HPDE6-E6E7 (cell line): ENCODE measurements at regions not wholly inside any gene's neighbourhood (a gene's known extent, or its start where the extent isn't known, plus 50 kb on each side); places are given as distances from the start of the nearest gene placed in this dataset.

Experiments used
- DNase-seq: peaks from one replicate; pipeline ENCODE4 v3.0.0; 2011; ENCODE audit warnings: missing footprints; ENCODE audit errors: extremely low spot score

DNA sequence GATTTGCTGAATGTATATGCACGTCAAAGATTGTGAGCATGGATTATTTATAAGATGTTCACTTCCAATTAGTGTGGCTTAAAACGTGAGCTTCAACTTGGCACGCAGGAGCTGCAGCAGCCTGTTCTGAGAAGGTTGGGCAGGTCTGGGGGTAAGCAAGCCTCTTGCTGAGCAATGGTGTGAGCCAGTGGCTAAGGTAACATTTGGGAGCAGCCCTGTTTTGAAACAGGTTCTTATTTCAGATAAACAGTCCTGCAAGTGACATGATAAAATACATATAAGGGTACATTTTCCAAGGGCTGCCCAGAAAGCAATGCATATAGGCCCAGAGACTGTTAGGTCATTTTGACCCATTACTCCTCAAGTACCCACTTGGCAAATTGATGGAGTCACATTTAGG, 415.3 kb downstream of the ZNF521 start:
- DNase-seq = no peak

DNA sequence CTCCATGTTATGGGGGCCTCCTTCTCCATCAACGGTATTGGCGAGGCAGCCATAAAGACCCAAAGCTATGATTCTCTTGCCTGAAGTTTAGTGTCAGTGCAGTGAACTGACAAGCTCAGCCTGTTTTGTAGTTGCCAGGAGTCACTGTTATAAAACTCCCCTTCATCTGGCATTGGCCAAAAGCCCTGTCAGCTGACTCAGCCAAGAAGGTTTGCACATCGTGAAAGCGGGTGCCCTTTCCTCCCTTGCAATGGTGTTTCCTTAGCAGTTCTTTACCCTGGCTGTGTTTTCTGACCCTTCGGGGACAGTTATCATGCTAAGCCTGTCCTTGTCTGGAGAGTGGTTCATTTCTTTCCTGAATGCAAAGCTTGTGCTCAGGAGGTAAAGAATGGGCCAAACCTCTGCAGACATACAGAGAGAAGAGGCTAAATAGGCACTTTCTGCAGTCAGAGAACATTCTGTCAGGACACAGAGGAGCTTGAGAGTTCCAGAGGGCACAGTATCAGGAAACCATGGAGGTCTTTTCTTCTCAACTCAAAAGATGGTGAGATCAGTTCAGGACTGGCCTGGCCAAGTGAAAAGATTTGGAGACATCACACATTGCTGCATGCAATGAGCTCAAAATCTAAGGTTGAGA, 414.2 kb downstream of the ZNF521 start:
- no peak for DNase-seq

DNA sequence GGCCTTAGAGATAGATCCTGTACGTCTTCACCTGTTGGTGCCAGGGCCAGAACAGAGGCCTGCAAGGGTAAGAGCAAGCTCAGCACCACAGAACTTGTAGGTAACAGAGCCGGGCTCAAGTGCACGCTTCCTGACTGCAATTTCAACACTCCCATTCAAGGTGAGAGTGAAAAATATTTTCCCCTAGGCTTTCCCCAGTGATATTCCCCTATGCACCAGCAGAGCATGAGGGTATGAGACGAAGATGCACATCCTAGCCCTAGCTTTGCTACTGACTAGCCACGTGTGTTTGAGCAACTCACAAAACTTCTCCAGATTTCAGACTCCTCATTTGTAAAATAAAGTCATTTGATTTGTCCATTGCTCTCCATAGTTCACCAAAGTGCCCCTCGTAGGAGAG, 411.6 kb downstream of the ZNF521 start:
- DNase-seq = no peak

DNA sequence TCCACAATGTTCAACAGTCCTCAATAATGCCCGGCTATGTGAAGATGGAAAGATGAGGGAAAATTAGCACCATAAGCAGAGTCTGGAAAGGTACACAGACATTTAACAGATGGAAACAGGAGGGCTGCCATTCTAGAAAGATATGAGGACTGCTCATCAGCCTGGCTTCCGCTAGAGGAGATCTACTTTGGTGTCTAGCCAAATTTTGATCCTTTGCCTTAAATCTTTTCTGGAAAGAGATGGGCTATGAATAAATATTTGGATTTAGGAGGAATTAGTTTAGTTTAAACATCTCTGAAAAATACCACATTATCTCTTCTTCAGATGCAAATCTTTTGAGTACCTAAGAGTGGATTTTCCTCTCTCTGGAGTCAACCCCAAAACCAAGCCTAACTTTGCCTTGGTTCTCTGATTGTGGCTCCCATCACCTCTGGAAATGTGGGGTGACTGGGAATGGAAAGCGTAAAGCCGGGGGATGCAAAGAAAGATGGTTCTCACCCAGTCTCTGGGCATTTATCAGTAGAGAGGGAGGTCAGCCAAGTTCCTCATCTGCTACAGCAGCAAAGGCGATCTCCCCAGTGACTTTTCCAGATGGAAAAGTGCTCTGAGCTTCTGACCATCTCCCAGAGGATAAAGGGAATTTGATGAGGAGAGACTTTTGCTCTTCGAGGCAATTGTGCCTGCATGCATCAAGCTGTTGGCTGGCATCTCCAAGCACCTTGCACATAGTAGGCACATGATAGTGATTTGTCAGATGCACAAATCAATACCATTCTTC, 410.6 kb downstream of the ZNF521 start:
- no peak for DNase-seq

DNA sequence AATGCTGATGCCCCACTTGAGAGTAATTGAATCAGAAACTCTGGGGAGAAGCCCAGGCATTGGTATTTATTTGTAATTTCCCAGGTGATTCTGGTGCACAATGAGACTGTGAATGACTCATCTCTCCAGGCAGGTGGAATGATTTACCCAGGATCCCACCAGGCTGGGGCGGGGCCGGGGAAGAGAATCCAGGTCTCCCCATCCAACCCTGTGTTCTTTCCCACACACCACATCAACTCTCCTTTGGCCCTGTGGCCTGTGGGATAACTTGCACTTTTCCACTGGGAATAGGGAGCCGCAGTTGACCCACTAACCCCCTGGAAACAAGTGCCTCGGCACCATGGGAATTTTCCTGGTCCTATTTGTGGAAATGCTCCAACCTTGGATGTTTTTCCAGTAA, 409.8 kb downstream of the ZNF521 start:
- no peak for DNase-seq

DNA sequence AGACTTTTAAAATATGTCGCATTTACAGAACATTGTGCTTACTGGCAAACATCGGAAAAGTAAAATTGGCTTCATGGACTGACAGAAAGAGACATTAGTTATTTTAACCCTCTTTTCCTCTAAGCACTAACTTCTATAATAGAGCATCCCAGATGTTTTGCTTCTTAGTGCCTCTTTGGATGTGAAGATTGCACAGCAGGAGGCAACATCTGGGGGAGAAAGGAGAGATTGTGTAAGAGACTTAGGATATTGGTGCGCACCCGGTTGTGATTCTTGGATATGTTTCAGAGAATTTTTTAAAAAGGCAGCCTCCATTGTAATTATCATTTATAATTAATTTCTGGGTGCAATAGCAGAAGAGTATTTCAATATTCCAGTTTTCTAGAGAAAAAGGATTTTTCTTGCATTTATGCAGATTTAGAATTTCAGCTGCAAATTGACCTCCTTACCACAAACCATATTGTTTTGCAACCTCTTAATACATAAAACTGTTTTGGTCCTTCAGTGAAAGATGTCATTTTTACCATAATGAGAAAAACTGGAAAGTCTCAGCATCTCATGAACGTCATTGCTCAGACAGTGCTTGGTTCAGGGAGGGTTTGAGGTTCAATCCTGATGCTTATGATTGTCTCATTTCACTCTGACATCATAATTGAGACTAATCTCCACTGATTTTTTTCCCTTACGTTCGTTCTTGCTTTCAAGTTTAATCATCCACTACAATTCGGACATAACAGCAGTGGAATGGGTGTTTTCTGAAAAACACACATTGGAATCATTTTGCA, 404.3 kb downstream of the ZNF521 start:
- no peak for DNase-seq

DNA sequence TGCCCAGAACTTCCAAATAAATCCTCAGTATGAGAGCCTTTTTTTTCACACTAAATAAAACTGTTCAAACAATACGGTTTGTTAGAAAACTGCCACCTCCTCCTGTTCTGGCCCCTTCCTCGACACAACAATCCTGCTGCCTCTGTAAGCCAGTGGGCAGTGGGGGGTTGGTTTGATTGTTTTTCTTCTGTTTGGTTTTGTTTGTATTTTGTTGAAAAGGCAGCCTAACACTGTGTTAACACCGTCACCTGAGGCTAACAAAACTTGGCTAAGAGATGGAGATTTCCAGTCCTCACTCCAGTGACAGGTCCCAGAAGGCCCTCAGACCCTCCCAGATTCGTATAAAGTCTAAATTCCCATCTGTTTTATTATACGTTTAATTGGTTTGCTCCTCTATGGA, 402.1 kb downstream of the ZNF521 start:
- DNase-seq = no peak

DNA sequence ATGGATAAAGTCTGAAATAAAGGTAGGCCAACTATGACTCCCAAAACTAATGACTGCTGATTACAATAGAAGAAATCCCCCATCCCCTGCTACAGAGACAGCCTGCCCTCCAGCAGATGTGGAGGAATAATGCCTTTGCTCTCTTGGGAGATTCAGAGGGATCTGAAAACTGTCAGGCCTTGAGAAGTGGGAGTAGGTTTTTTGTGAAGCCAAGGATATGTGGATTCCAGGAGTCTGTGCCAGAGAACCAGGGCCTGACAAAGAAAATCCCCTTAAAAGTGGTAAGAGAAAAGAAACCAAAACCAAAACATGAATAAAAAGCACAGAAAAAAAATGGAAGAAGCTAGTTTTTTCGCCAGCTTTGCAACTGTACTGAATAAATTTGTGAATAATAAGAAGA, 397.6 kb downstream of the ZNF521 start:
- no peak for DNase-seq

DNA sequence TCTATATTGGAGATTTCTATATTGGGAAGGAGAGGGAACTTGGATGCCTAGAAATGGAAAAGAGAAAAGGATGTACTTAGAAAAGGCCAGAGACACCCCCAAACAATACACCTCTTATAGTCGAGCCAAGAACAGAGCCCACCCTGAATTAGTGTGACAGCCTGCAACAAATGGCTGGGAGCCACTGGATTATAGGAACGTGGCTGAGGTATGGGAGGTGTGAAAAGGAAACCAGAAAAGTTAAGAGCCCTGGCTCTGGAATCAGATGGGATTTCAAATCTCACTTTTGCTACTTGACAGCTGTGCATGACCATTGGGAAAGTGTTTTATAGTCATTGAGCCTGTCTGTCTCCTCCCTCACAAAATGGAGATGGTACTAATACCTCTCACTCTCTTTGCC, 394.0 kb downstream of the ZNF521 start:
- no peak for DNase-seq

DNA sequence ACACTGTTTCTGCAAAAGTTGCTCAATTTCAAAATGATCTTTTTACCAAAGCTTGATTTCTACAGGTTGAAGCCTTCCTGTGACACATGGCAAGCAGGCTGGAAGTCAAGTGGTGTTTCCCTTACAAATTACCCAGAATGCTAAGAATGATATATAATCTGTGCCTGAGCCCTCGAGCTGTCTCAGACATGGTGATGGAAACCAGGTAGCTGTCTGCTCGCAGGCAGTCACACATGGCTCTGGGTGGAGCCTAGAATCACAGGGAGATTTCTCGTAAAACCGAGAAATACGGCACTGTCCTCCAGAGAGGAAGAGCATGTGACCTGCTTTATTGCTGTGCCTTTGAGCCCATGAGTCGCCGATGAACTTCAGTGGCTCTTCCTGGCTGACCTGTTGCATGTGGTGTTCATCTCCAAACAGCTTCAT, 392.9 kb downstream of the ZNF521 start:
- DNase-seq = no peak

DNA sequence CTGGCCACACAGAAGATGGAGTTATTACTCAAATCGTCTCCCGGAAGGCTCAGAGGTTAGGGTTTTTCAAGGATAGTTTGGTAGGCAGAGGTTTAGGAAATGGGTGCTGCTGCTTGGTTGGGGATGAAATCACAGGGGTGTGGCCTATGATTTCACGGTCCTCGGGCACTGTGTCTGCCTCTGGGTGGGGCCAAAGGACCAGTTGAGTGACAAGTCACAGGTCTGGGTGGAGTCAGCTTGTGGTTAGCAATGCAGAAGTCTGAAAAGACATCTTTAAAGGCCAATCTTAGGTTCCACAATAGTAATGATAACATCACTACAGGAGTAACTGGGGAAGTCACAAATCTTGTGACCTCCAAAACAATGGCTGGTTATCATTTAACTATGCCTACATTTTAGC, 387.8 kb downstream of the ZNF521 start:
- no peak for DNase-seq

DNA sequence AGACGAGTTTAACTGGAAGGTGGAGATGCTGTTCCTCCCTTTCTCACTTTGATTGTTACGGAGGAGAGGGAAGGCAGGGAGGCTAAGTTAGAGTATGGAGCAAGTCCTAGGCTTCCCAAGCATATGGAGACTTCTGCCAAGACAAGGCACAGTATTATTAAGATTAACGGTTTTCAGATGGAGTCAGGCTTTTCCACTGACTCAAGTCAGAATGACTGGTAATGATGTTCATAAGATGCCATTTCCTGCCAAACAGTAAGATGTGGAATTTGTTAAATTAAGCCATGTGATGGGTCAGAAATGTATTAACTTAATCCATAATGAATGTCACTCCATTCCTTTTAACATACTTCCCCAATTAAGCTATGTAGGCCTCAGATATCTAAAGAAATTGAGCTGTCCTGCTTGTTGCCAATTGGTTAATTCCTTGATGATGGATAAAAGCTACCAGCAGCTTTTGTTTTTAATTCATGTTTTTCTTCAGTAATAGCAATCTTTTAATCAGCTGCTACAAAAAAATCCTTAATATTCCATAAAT, 383.7 kb downstream of the ZNF521 start:
- DNase-seq = no peak

DNA sequence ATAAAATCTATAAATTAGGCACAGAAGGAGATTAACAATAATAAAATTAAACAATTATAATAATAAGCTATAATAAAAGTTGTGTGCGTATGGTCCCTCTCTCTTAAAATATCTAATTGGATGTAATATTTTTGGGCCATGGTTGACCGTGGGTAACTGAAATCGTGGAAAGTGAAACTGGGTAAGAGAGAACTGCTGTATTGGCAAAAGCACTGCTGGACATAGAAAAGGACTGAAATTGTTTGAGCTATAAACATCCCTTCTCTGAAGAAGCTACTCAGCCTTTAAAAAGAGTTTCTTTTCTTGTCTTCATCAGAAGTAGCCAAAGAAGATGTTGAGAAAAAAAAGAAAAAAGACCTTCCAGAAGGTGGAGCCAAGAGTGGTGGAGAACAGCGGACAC, 379.4 kb downstream of the ZNF521 start:
- DNase-seq = no peak

DNA sequence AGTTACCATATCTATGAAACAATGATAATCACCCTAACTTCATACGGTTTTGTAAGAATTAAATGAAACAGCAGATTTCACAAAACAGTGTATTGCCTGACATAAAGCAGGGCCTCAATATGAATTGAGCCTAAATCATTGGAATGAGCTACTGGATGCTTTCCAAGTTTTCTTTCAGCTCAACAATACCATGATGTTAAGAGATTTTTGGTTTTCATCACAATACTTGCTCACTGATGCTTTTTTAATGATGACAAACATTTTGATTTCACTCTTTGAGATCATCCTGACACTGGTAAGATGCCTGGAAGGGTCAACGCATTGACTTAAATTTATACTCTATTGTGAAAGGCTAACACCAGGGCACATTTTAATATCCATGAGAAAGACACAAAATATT, 377.5 kb downstream of the ZNF521 start:
- no peak for DNase-seq

DNA sequence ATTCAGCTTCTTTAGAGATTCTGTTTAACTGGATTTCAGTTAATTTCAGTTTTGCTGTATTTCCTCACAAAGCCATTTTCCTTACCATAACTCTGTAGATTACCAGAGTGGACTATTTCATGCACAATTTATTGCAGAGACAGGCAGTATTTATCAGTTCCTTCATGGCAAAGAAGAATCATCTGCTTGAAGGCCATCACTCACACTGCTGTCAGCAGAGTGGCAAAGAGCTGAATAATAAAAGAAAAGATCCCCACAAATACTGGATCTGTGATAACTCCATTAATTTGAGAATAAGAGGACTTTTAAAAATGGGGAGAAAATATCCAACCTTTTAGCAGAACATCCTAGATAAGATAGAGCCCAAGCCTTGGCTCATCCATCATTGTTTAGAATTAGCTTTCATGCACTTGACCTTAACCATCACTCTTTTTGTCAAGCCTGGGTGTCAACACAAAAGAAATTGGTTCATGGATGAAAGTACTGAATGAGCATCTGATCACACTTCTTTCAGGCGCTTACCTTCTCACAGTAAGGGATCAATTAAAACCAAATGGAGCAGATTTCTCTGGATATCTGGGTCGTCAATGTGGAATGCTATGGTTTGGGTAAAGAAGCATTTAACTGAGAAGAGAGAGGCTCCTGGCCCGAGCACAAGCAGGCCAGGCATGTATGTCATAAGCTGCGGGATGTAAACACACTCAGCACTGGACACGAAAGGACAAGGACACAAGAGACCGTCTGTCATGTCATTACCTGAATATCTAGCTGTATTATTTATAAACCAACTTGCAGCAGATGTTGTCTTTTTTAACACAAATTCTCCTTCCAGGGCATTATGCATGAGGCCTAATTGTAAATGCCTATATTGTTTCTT, 376.2 kb downstream of the ZNF521 start:
- DNase-seq = no peak

DNA sequence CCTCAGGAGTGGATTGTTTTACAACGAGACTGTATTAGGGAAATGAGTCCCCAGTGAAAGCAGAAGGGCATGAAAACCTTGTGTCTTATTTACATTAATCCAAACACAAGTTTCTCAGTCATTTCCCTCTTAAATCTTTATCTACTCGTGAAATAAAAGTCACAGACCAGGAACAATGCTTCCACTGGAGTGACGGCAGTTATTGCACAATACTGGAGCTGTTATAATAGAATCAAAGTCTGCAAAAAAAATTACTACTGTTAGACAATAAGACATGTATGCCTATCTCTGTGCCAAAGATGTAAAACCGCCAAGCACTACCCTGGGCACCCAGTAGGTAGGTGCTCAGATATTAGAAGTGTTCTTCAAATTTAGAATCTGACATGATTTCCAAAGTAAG, 375.5 kb downstream of the ZNF521 start:
- DNase-seq = no peak

DNA sequence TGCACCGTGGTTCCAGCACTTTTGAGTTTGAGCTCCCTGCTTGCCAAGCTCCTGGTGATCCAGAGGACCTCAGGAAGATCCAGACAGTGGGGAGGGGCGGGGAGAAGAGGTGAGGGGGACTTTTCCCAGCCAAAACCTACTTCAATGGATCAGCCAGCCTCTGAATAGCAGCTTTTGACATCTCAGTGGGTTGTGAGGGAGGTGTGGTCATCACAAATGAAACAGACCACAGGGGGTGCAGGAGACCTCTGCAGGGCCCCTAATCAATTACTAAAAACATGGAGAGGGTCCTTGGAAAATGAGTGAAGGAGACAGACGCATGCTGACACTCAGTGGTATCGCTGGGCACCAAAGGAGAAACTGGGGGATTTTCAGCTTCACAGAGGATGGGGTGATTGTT, 372.7 kb downstream of the ZNF521 start:
- DNase-seq = no peak

DNA sequence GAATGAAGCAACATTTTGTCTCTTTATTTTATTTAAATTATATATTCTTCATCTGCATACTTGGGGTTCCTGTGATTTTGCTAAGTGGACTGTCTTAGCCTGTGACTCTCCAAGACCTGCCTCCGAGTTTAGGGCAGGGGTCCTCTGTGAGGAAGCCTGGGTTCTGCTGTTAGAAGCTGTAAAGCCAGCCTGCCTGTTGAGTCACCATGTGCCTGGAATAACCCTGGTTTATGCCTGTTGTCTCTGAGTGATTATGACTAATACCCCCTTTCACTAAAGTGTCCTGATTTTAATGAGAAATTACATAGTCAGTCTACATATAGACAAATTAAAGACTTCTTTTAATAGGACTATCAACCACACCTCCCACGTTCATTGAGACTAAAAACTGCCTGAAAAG, 369.1 kb downstream of the ZNF521 start:
- no peak for DNase-seq

DNA sequence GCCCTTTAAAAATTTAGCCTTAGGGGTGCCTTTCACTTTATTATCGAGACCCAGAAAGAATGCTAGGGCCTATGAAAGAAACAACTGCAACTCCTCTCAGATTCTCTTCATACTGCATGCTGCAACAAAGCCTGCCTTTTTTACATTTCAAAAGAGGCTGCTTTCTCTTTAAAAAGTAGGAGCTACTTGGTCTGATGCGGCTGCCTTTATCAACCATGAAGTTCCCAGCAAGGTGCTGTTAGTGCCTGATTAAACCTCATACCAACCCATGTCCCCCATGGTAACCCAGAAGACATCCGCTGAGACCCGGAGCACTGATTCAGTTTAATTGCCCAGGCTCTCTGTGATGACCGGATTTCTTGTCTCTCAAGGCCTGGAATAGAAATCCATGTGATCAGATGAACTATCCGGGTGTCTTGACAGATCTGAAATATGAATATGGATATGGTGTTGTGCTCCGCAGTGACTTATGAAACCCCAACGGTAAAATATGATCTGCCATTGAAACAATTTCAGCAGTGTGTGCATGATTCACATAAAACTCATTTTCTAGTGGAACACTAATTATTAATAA, 368.3 kb downstream of the ZNF521 start:
- no peak for DNase-seq

DNA sequence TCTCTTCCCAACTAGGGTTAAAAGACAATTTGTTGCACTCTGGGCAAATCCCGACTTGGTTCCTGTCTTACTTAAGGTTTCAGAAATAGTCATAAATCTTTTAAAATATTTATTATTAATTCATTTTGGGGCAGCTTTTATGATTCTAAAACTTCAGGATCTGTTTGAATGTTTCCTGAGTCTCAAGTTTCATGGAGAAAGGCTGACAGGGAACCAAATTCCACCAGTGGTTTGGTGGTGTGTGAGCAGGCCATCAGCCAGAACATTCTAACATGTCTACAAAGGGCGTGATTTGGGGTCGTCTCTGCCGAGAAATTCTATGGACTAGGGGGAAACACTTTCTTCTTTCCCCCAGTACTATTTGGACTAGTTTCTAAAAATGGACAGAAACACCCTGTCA, 366.4 kb downstream of the ZNF521 start:
- DNase-seq = no peak

DNA sequence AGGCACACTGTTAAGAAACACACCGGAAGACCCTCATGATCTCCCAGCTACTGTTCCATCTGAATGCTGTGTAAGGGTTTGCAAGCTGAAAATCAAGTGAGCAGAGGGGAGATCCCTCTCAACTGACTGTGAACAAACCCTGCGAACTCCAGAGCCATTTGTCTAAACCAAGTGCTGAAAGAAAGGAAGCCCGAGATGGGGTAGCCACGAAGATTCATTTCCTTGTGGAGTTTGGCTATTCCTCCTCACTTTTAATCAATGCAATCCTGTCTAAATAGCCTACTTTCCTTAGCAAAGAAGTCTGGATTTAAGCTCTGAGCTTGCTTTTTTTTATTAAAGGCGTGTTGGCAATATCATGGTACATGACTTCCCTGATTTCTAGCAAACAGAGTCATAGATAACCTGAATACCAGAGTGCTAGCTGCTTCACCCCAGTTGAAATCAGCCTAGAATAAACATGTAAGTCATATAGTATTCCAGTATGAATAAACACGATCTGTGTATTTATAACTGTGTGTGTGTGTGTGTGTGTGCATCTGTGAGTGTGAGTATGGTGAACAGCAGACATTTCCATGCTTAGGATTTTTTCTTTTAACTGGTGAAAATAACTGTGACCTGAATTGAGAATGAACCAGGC, 365.2 kb downstream of the ZNF521 start:
- no peak for DNase-seq
